SK-N-SH (cell line): ENCODE measurements at regions not wholly inside any gene's neighbourhood (a gene's known extent, or its start where the extent isn't known, plus 50 kb on each side); places are given as distances from the start of the nearest gene placed in this dataset.
"Not testable (repeated sequence)": the region's sequence is repeated elsewhere in the genome, so short reads cannot be mapped to it uniquely, and the experiment has no call there.

Experiments
- CTCF ChIA-PET: fragments of 300-600, 350-600 bp; formaldehyde crosslinking; extraction: SDS; loops from one replicate; lab custom pipeline; 2021; lab: Yijun Ruan, JAX
- POLR2A ChIA-PET: fragments of 350-600 bp; sonication (Branson Sonifier 250); formaldehyde crosslinking; extraction: SDS; loops from one replicate; lab custom pipeline; 2020; ENCODE audit warnings: antibody characterized with exemption, inconsistent platforms; lab: Yijun Ruan, JAX
- DNase-seq: peaks from one replicate; pipeline ENCODE4 v3.0.0; 2012
- H2AFZ ChIP-seq: fragments of 200-600 bp; sonication (generic); 2 replicates; pipeline ENCODE4 v1.8.1; 2016; ENCODE audit warnings: antibody characterized with exemption, mild to moderate bottlenecking, low read depth
- H3F3A ChIP-seq: fragments of 200-600 bp; sonication (generic); replicated peaks from 2 replicates; pipeline ENCODE3; 2016; ENCODE audit warnings: antibody characterized with exemption, mild to moderate bottlenecking; ENCODE audit not compliant: insufficient read depth
- H3K27ac ChIP-seq, 2 experiments: fragments of 200-500 bp in 1 of 2; fragments of 200-600 bp in 1 of 2; sonication (Bioruptor generic) in 1 of 2; sonication (generic), shearing (Covaris generic) in 1 of 2; 2 replicates each; pipeline versions ENCODE4 v1.5.1 to v1.6.1; 2014 to 2016; ENCODE audit warnings: low read depth in 2 of 2, inconsistent platforms in 1 of 2, low read length in 1 of 2, mild to moderate bottlenecking in 1 of 2, mixed read lengths in 1 of 2
- H3K27me3 ChIP-seq: fragments of 200-600 bp; sonication (generic), shearing (Covaris generic); 2 replicates; pipeline ENCODE4 v1.6.1; 2016; ENCODE audit warnings: mixed run types; ENCODE audit not compliant: insufficient read depth
- H3K36me3 ChIP-seq, 2 experiments: fragments of 200-500 bp in 1 of 2; fragments of 200-600 bp in 1 of 2; sonication (Bioruptor generic) in 1 of 2; sonication (generic) in 1 of 2; replicated peaks in 1 of 2; 2 replicates each; pipeline versions ENCODE3 to v1.5.1; 2014 to 2016; ENCODE audit warnings: low read length in 1 of 2, mild to moderate bottlenecking in 1 of 2; ENCODE audit not compliant: insufficient read depth in 2 of 2, control insufficient read depth in 1 of 2
- H3K4me1 ChIP-seq, 2 experiments: fragments of 200-500 bp in 1 of 2; fragments of 200-600 bp in 1 of 2; sonication (Bioruptor generic) in 1 of 2; sonication (generic), shearing (Covaris generic) in 1 of 2; 2 replicates each; pipeline versions ENCODE4 v1.5.1 to v1.6.1; 2014 to 2016; ENCODE audit warnings: low read depth in 1 of 2, low read length in 1 of 2, mixed run types in 1 of 2; ENCODE audit not compliant: insufficient read depth in 2 of 2, control insufficient read depth in 1 of 2
- H3K4me2 ChIP-seq: fragments of 200-600 bp; sonication (generic), shearing (Covaris generic); 2 replicates; pipeline ENCODE4 v1.6.1; 2017; ENCODE audit warnings: mixed run types
- H3K4me3 ChIP-seq, 2 experiments: fragments of 200-500 bp in 1 of 2; fragments of 200-600 bp in 1 of 2; sonication (Bioruptor generic) in 1 of 2; sonication (generic), shearing (Covaris generic) in 1 of 2; 2 replicates each; pipeline versions ENCODE4 v1.5.1 to v1.8.1; 2014 to 2016; ENCODE audit warnings: low read depth in 2 of 2, inconsistent platforms in 1 of 2, low read length in 1 of 2, mild to moderate bottlenecking in 1 of 2, mixed read lengths in 1 of 2, moderate library complexity in 1 of 2
- H3K79me2 ChIP-seq: fragments of 200-600 bp; sonication (generic); 2 replicates; pipeline ENCODE4 v1.8.1; 2017; ENCODE audit warnings: mild to moderate bottlenecking; ENCODE audit not compliant: insufficient read depth
- H3K9ac ChIP-seq: fragments of 200-600 bp; sonication (generic); 2 replicates; pipeline ENCODE4 v1.6.1; 2017; ENCODE audit warnings: mixed run types
- H3K9me2 ChIP-seq: fragments of 200-600 bp; sonication (generic); 2 replicates; pipeline ENCODE4 v1.6.1; 2017; ENCODE audit warnings: mixed run types
- H3K9me3 ChIP-seq: fragments of 200-600 bp; sonication (generic); 2 replicates; pipeline ENCODE4 v1.6.1; 2017; ENCODE audit warnings: mixed run types, mild to moderate bottlenecking, moderate library complexity
- H4K20me1 ChIP-seq: fragments of 200-600 bp; sonication (generic); 2 replicates; pipeline ENCODE4 v1.6.1; 2017; ENCODE audit warnings: mild to moderate bottlenecking, mixed run types; ENCODE audit not compliant: insufficient read depth
- CHD2 ChIP-seq: fragments of 150-350 bp; IDR thresholded peaks from 2 replicates; pipeline ENCODE4 v1.6.1; 2018; ENCODE audit warnings: low read length; ENCODE audit not compliant: partially characterized antibody
- EZH2phosphoT487 ChIP-seq: fragments of 200-600 bp; sonication (generic); IDR thresholded peaks from 2 replicates; pipeline ENCODE4 v1.6.1; 2017; ENCODE audit warnings: low read depth, mixed run types, mild to moderate bottlenecking, antibody characterized with exemption, moderate library complexity, borderline replicate concordance
- FOXJ3 ChIP-seq: sonication (generic); formaldehyde crosslinking; IDR thresholded peaks from 2 replicates; pipeline ENCODE4 v1.5.1; 2020; ENCODE audit warnings: mild to moderate bottlenecking, missing genetic modification reagents
- FOXM1 ChIP-seq: IDR thresholded peaks from 2 replicates; pipeline ENCODE4 v1.4.0; 2012; ENCODE audit warnings: low read depth, mild to moderate bottlenecking
- MXI1 ChIP-seq: IDR thresholded peaks from 2 replicates; pipeline ENCODE4 v1.6.1; 2012; ENCODE audit warnings: mild to moderate bottlenecking, low read depth, low read length, improper control_type of control experiment
- NRF1 ChIP-seq: IDR thresholded peaks from 2 replicates; pipeline ENCODE4 v1.6.1; 2012; ENCODE audit warnings: low read depth, mild to moderate bottlenecking, low read length
- PBX3 ChIP-seq: IDR thresholded peaks from 2 replicates; pipeline ENCODE4; 2012
- POLR2AphosphoS5 ChIP-seq: IDR thresholded peaks from 2 replicates; pipeline ENCODE4 v1.6.1; 2012; ENCODE audit warnings: low read depth, low read length
- RFX5 ChIP-seq: IDR thresholded peaks from 2 replicates; pipeline ENCODE4 v1.6.1; 2012; ENCODE audit warnings: mild to moderate bottlenecking, improper control_type of control experiment, low read length
- SMC3 ChIP-seq: IDR thresholded peaks from 2 replicates; pipeline ENCODE4 v1.6.1; 2012; ENCODE audit warnings: low read depth, low read length, improper control_type of control experiment
- WGBS: methylation state at CpG from one replicate; pipeline ENCODE4 v1.1.6; 2017; ENCODE audit warnings: low lambda C conversion rate; 5-methylcytosine and 5-hydroxymethylcytosine counted together
- TF ChIP-seq, protein P1 (sequence below): IDR thresholded peaks from 2 replicates; pipeline ENCODE4 v1.4.0; 2012; ENCODE audit warnings: low read depth, borderline replicate concordance

DNA sequence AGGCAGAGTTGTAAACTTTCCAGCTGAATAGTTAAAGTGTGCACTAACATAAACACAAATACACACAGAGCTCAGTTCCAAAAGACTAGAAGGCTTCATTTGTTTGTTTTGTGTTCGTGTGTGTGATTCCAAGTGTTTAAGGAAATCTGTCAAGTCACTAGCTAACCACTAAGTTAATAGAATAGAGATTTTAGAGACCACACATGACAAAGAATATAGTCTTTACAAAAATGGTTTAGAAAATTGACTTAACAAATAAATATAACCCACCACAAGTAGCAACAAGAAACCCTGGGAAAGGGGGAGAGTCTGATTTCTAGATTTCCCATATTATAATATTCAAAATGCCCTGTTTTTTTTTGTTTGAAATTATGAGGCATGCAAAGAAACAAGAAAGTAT lies 209.4 kb downstream of the FZD1 start (continued):
- TF ChIP-seq, protein P1, sequence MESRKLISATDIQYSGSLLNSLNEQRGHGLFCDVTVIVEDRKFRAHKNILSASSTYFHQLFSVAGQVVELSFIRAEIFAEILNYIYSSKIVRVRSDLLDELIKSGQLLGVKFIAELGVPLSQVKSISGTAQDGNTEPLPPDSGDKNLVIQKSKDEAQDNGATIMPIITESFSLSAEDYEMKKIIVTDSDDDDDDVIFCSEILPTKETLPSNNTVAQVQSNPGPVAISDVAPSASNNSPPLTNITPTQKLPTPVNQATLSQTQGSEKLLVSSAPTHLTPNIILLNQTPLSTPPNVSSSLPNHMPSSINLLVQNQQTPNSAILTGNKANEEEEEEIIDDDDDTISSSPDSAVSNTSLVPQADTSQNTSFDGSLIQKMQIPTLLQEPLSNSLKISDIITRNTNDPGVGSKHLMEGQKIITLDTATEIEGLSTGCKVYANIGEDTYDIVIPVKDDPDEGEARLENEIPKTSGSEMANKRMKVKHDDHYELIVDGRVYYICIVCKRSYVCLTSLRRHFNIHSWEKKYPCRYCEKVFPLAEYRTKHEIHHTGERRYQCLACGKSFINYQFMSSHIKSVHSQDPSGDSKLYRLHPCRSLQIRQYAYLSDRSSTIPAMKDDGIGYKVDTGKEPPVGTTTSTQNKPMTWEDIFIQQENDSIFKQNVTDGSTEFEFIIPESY: no peak
- no peak for TF ChIP-seq RFX5

GRCh38 chr7:91474074-91474473 lies 209.8 kb downstream of the FZD1 start:
- no peaks in the 10 kb centered on the region for H3K27me3 ChIP-seq
- H3F3A ChIP-seq: no peaks in the 10 kb centered on the region
- no peak for DNase-seq
- no peaks in the 10 kb centered on the region for H3K4me1 ChIP-seq
- no peak overlapping the region for H2AFZ ChIP-seq
- H3K36me3 ChIP-seq: no peaks in the 10 kb centered on the region
- H3K9me3 ChIP-seq: peaks cover 8% of the 10 kb centered on the region; the same call in 1 of the 2 replicates
- 6% methylated on average over 1 of the region's 1 CpG for WGBS
- no peaks in the 10 kb centered on the region for H3K9me2 ChIP-seq
- no peak overlapping the region for H3K27ac ChIP-seq
- TF ChIP-seq POLR2AphosphoS5 (no peak), CHD2 (no peak), EZH2phosphoT487 (no peak), PBX3 (no peak), FOXJ3 (CRISPR knock-in tag) (no peak), NRF1 (no peak), MXI1 (no peak), FOXM1 (no peak), SMC3 (no peak)
- TF ChIP-seq, protein P1: no peak
- H3K9ac ChIP-seq: no peak overlapping the region
- no peaks in the 10 kb centered on the region for H4K20me1 ChIP-seq
- no peak overlapping the region for H3K4me3 ChIP-seq
- ChIA-PET POLR2A (no interaction called here), CTCF (interaction anchor here (2.3 kb wide), 1 partner anchor 13 kb away, joined by 8 read pairs; no protein-coding TSS in a partner anchor)
- no peak overlapping the region for H3K4me2 ChIP-seq
- H3K79me2 ChIP-seq: no peaks in the 10 kb centered on the region

GRCh38 chr7:91480470-91480869 lies 216.2 kb downstream of the FZD1 start:
- not testable (repeated sequence) for DNase-seq
- WGBS: 21% methylated on average over 5 of the region's 5 CpGs

More at GRCh38 chr7:91480470-91480869, 216.2 kb downstream of the FZD1 start:
- H3K9me3 ChIP-seq, H3K36me3 ChIP-seq, H3K9ac ChIP-seq, H4K20me1 ChIP-seq, H3K4me2 ChIP-seq, H3K4me1 ChIP-seq, POLR2A ChIA-PET, CTCF ChIA-PET, H3K27me3 ChIP-seq, H3F3A ChIP-seq, H3K4me3 ChIP-seq, H3K27ac ChIP-seq, H2AFZ ChIP-seq, H3K79me2 ChIP-seq, H3K9me2 ChIP-seq: not testable (repeated sequence)
